ENCODE measurements at regions not wholly inside any gene's neighbourhood (a gene's known extent, or its start where the extent isn't known, plus 50 kb on each side); places are given as distances from the start of the nearest gene placed in this dataset.

DNA sequence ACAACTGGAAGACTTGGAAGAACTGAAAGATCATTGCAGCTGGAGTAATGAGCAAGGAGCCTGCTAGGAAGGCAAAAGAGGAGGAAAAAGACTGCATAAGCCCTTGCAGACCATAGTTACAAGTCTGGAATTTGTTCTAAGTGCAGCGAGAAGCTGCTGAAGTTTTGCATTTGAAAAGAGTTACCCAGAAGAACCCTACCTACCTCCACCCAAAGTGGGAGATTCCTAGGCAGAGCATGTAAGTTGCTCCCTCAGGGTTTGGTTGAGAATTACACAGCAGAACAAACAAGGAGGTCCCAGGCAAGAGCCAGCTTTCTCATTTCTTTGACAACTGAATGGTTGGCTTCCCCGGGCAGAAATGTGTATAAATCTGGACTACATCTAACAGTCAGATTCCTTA is 118.7 kb upstream of the NUDT7 start:
- no peak for TF ChIP-seq POLR2AphosphoS5 (IDR thresholded peaks at IDR 0.05)
- TF ChIP-seq, protein P1, sequence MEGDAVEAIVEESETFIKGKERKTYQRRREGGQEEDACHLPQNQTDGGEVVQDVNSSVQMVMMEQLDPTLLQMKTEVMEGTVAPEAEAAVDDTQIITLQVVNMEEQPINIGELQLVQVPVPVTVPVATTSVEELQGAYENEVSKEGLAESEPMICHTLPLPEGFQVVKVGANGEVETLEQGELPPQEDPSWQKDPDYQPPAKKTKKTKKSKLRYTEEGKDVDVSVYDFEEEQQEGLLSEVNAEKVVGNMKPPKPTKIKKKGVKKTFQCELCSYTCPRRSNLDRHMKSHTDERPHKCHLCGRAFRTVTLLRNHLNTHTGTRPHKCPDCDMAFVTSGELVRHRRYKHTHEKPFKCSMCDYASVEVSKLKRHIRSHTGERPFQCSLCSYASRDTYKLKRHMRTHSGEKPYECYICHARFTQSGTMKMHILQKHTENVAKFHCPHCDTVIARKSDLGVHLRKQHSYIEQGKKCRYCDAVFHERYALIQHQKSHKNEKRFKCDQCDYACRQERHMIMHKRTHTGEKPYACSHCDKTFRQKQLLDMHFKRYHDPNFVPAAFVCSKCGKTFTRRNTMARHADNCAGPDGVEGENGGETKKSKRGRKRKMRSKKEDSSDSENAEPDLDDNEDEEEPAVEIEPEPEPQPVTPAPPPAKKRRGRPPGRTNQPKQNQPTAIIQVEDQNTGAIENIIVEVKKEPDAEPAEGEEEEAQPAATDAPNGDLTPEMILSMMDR (IDR thresholded peaks at IDR 0.05), result no peak

Measured in stomach (tissue), 4 donors.